H1 (cell line): ENCODE measurements at regions not wholly inside any gene's neighbourhood (a gene's known extent, or its start where the extent isn't known, plus 50 kb on each side); places are given as distances from the start of the nearest gene placed in this dataset.

Experiments
- CREB1 ChIP-seq: IDR thresholded peaks from 2 replicates; pipeline ENCODE4 v1.6.1; 2012; ENCODE audit warnings: inconsistent platforms
- CTCF ChIP-seq, 3 experiments: IDR thresholded peaks; 1 replicate in 2 of 3; 2 replicates in 1 of 3; pipeline versions ENCODE4 v1.5.1 to v1.6.1; 2011; ENCODE audit warnings: low read length in 3 of 3, mild to moderate bottlenecking in 3 of 3, inconsistent platforms in 2 of 3, low read depth in 1 of 3, moderate library complexity in 1 of 3; ENCODE audit not compliant: insufficient read depth in 1 of 3; ENCODE audit errors: control extremely low read depth in 1 of 3
- EGR1 ChIP-seq: IDR thresholded peaks from 2 replicates; pipeline ENCODE4 v1.6.1; 2011; ENCODE audit warnings: low read depth, low read length, borderline replicate concordance
- EP300 ChIP-seq, 2 experiments: IDR thresholded peaks; 1 replicate in 1 of 2; 2 replicates in 1 of 2; pipeline ENCODE4 v1.6.1; 2011 to 2012; ENCODE audit warnings: low read depth in 2 of 2, low read length in 2 of 2, mild to moderate bottlenecking in 2 of 2, borderline replicate concordance in 1 of 2, inconsistent platforms in 1 of 2, moderate library complexity in 1 of 2
- JUND ChIP-seq: IDR thresholded peaks from 2 replicates; pipeline ENCODE4 v1.6.1; 2011; ENCODE audit warnings: mild to moderate bottlenecking, improper control_type of control experiment, low read length
- RAD21 ChIP-seq, 2 experiments: IDR thresholded peaks in 1 of 2; conservative IDR thresholded peaks in 1 of 2; 2 replicates each; pipeline ENCODE4 v1.6.1; 2011; ENCODE audit warnings: low read depth in 2 of 2, low read length in 2 of 2, improper control_type of control experiment in 1 of 2, inconsistent platforms in 1 of 2, mild to moderate bottlenecking in 1 of 2, moderate library complexity in 1 of 2
- TEAD4 ChIP-seq: IDR thresholded peaks from 2 replicates; pipeline ENCODE4 v1.6.1; 2012; ENCODE audit warnings: low read depth, low read length, inconsistent platforms, mixed read lengths

GRCh38 chr7:130940326-130940725 lies 206.3 kb upstream of the KLF14 start:
- TF ChIP-seq EP300 (IDR thresholded peaks at IDR 0.05; ENCODE audit: borderline replicate concordance in 1 of 2, low read depth in 2 of 2, low read length in 2 of 2) (no peak), CREB1 (no peak), TEAD4 (no peak), CTCF (IDR thresholded peaks at IDR 0.05; ENCODE audit: control extremely low read depth in 1 of 3, insufficient read depth in 1 of 3, low read depth in 1 of 3, low read length in 3 of 3) (no peak), JUND (no peak), RAD21 (IDR thresholded peaks at IDR 0.05 in 1 of 2, conservative IDR thresholded peaks at IDR 0.05 in 1 of 2; ENCODE audit: low read depth in 2 of 2, low read length in 2 of 2) (no peak), EGR1 (no peak)
